Caco-2 (cell line): ENCODE measurements at regions not wholly inside any gene's neighbourhood (a gene's known extent, or its start where the extent isn't known, plus 50 kb on each side); places are given as distances from the start of the nearest gene placed in this dataset.

Experiments
- BruUV-seq: library from RNA; stranded (reverse); fragments of 400-500 nt; replicated peaks from 2 replicates; lab custom pipeline; 2021; lab: Mats Ljungman, UMichigan
- CTCF ChIA-PET: fragments of 300-600 bp; sonication (Branson Sonifier 250); formaldehyde crosslinking; loops from one replicate; lab custom pipeline; 2022; ENCODE audit warnings: antibody characterized with exemption; lab: Charles Lee
- POLR2A ChIA-PET: fragments of 300-600 bp; sonication (Branson Sonifier 250); formaldehyde crosslinking; loops from one replicate; lab custom pipeline; 2022; ENCODE audit warnings: antibody characterized with exemption; lab: Charles Lee
- DNase-seq, 2 experiments: peaks; one replicate each; pipeline versions ENCODE4 v3.0.0 to v3.0.0-alpha.2; 2020 to 2022
- H3K27me3 ChIP-seq: replicated peaks from 2 replicates; pipeline ENCODE4 v1.6.0; 2011; ENCODE audit warnings: low read length; ENCODE audit not compliant: control insufficient read depth, insufficient read depth
- H3K36me3 ChIP-seq: 2 replicates; pipeline ENCODE4 v1.5.1; 2011; ENCODE audit warnings: low read length; ENCODE audit not compliant: control insufficient read depth, insufficient read depth
- H3K4me1 ChIP-seq: fragments of 250-450 bp; sonication (Bioruptor Pico); 2 replicates; pipeline ENCODE4 v1.5.1; 2020; ENCODE audit warnings: mild to moderate bottlenecking
- H3K4me3 ChIP-seq: 2 replicates; pipeline ENCODE4 v1.5.1; 2011; ENCODE audit warnings: low read depth, mild to moderate bottlenecking, control low read depth, low read length
- H3K9me3 ChIP-seq: fragments of 250-450 bp; sonication (Bioruptor Pico); 2 replicates; pipeline ENCODE4 v1.5.1; 2020; ENCODE audit warnings: mild to moderate bottlenecking, moderate library complexity
- H3K27ac Mint-ChIP-seq: one replicate; pipeline ENCODE4 v1.8.0; 2022; ENCODE audit warnings: mixed read lengths; ENCODE audit not compliant: unreplicated experiment
- H3K27me3 Mint-ChIP-seq: one replicate; pipeline ENCODE4 v1.8.0; 2022; ENCODE audit warnings: mixed read lengths; ENCODE audit not compliant: insufficient read depth, unreplicated experiment
- H3K36me3 Mint-ChIP-seq: one replicate; pipeline ENCODE4 v1.8.0; 2022; ENCODE audit warnings: mild to moderate bottlenecking, mixed read lengths; ENCODE audit not compliant: insufficient read depth, unreplicated experiment
- H3K4me1 Mint-ChIP-seq: one replicate; pipeline ENCODE4 v1.8.0; 2022; ENCODE audit warnings: low read depth, mixed read lengths; ENCODE audit not compliant: unreplicated experiment
- H3K4me3 Mint-ChIP-seq: one replicate; pipeline ENCODE4 v1.8.0; 2022; ENCODE audit warnings: mild to moderate bottlenecking, moderate library complexity, mixed read lengths; ENCODE audit not compliant: unreplicated experiment
- H3K9me3 Mint-ChIP-seq: one replicate; pipeline ENCODE4 v1.8.0; 2022; ENCODE audit warnings: mixed read lengths; ENCODE audit not compliant: unreplicated experiment
- intact Hi-C: fragments of 100-400 bp; cut with micrococcal nuclease; formaldehyde crosslinking; loops from one replicate; pipeline ENCODE4 v1.10.0; 2022; ENCODE audit not compliant: unreplicated experiment
- TF ChIP-seq, protein P1 (sequence below), 2 experiments: fragments of 200-600 bp in 1 of 2; IDR thresholded peaks; 1 replicate in 1 of 2; 2 replicates in 1 of 2; pipeline versions ENCODE4 v1.5.1 to v1.8.0; 2011 to 2022; ENCODE audit warnings: antibody characterized with exemption in 1 of 2, control low read depth in 1 of 2, inconsistent platforms in 1 of 2, low read depth in 1 of 2, low read length in 1 of 2, mild to moderate bottlenecking in 1 of 2, moderate library complexity in 1 of 2; ENCODE audit not compliant: insufficient read depth in 1 of 2, severe bottlenecking in 1 of 2, unreplicated experiment in 1 of 2

DNA sequence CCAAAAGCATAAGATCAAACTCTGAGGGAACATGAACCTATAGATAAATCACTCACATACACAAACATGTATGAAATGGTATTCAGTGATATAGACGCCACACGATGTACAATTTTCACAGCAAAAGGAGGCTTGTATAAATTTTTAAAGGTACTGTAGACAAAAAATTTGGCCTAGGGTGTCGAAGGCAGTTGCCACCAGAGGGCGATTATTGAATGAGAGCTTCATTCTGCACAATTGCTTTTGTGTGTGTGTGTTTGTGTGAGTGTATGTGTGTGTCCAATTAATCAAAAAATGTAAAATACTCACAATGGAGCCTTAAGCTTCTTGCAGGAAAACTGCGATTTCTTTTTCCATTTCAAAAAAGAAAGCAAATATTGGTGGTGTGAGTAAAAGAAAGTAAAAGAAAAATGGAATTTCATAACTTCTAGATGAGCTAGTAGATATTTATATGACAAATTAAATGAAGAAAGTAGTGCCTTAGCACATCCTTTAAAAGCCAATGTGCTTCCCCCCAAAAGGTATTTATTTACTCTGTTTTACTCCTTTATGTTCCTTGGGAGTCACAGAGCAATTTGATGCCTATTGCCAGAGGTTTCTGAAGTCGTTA, 800.1 kb downstream of the SATB2 start:
- no peaks in the 10 kb centered on the region for H3K27me3 ChIP-seq
- CTCF ChIA-PET = interaction anchor here (0.6 to 1.2 kb wide), 4 partner anchors 113 to 343 kb away, joined by 3 read pairs; no protein-coding TSS in a partner anchor
- H3K4me3 Mint-ChIP-seq = no peak overlapping the region
- BruUV-seq = no TSS peak
- no peaks in the 10 kb centered on the region for H3K36me3 Mint-ChIP-seq
- H3K27ac Mint-ChIP-seq = no peak overlapping the region
- H3K9me3 Mint-ChIP-seq = no peaks in the 10 kb centered on the region
- H3K4me3 ChIP-seq = no peak overlapping the region
- TF ChIP-seq, protein P1, sequence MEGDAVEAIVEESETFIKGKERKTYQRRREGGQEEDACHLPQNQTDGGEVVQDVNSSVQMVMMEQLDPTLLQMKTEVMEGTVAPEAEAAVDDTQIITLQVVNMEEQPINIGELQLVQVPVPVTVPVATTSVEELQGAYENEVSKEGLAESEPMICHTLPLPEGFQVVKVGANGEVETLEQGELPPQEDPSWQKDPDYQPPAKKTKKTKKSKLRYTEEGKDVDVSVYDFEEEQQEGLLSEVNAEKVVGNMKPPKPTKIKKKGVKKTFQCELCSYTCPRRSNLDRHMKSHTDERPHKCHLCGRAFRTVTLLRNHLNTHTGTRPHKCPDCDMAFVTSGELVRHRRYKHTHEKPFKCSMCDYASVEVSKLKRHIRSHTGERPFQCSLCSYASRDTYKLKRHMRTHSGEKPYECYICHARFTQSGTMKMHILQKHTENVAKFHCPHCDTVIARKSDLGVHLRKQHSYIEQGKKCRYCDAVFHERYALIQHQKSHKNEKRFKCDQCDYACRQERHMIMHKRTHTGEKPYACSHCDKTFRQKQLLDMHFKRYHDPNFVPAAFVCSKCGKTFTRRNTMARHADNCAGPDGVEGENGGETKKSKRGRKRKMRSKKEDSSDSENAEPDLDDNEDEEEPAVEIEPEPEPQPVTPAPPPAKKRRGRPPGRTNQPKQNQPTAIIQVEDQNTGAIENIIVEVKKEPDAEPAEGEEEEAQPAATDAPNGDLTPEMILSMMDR (IDR thresholded peaks at IDR 0.05; ENCODE audit: insufficient read depth in 1 of 2, low read depth in 1 of 2, low read length in 1 of 2, severe bottlenecking in 1 of 2, unreplicated experiment in 1 of 2) = peak; percentile 66 to 79
- no peaks in the 10 kb centered on the region for H3K36me3 ChIP-seq
- no peaks in the 10 kb centered on the region for H3K4me1 Mint-ChIP-seq
- POLR2A ChIA-PET = no interaction called here
- peak in 1 of 2 experiments; percentile 22 for DNase-seq
- no peaks in the 10 kb centered on the region for H3K4me1 ChIP-seq
- no peaks in the 10 kb centered on the region for H3K9me3 ChIP-seq
- H3K27me3 Mint-ChIP-seq = no peaks in the 10 kb centered on the region
- intact Hi-C loops = loop anchor here (1.0 to 5.0 kb wide), 2 partner anchors 345 to 828 kb away; no protein-coding TSS in a partner anchor

DNA sequence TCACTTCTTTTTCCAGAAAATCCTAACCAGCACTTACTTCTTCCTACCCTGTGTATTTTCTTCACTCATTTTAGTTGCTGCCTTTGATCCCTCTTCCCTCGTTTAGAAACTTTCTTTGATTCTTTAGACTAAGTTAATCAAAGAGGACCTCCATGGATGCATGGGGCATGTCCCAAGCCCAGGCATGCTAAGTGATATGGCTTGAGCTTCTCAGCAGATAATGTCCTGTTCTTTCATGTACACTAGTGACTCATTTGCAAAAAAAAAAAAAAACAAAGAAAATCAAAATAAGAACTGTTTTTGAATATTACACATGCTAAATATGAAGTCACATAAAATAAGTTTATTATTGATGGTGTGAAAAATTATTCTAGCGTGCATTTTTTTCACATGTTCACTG, 800.9 kb downstream of the SATB2 start:
- H3K27ac Mint-ChIP-seq = no peak overlapping the region
- no peaks in the 10 kb centered on the region for H3K27me3 ChIP-seq
- H3K36me3 ChIP-seq = no peaks in the 10 kb centered on the region
- no peak overlapping the region for H3K4me3 ChIP-seq
- no peak overlapping the region for H3K4me3 Mint-ChIP-seq
- H3K9me3 ChIP-seq = no peaks in the 10 kb centered on the region
- BruUV-seq = no TSS peak
- H3K36me3 Mint-ChIP-seq = no peaks in the 10 kb centered on the region
- peaks cover 2% of the 10 kb centered on the region for H3K27me3 Mint-ChIP-seq
- no peaks in the 10 kb centered on the region for H3K4me1 Mint-ChIP-seq
- no peaks in the 10 kb centered on the region for H3K9me3 Mint-ChIP-seq
- ChIA-PET POLR2A (no interaction called here), CTCF (interaction anchor here (1.0 to 1.2 kb wide), 2 partner anchors 282 to 342 kb away, joined by 3 read pairs; no protein-coding TSS in a partner anchor)
- H3K4me1 ChIP-seq = no peaks in the 10 kb centered on the region
- TF ChIP-seq, protein P1 (IDR thresholded peaks at IDR 0.05; ENCODE audit: insufficient read depth in 1 of 2, low read depth in 1 of 2, low read length in 1 of 2, severe bottlenecking in 1 of 2, unreplicated experiment in 1 of 2) = no peak
- DNase-seq = no peak
- intact Hi-C loops = loop anchor here (1.0 to 5.0 kb wide), 2 partner anchors 345 to 828 kb away; no protein-coding TSS in a partner anchor

DNA sequence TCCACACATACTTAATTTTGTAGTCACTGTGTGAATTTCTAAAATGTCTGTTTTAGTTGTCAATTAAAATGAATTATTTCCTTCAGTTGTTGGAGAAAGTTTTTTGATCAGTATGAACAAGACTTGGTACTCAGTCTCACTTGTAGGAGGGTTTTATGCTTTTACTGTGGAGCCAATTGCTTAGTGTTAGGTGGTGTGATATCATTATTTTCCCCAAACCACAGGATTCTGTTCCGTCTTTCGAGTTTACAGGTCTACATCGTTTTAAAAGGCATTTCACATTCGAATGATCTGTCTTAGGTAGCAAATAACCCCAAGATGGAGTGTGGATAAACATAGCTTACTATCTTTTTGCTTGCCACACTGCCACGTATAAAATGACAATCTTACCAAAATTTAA, 803.1 kb downstream of the SATB2 start:
- Mint-ChIP-seq H3K9me3 (no peaks in the 10 kb centered on the region), H3K27ac (no peak overlapping the region), H3K27me3 (peaks cover 2% of the 10 kb centered on the region), H3K4me3 (no peak overlapping the region), H3K36me3 (no peaks in the 10 kb centered on the region), H3K4me1 (no peaks in the 10 kb centered on the region)
- no TSS peak for BruUV-seq
- ChIA-PET CTCF (no interaction called here), POLR2A (no interaction called here)
- Histone ChIP-seq H3K9me3 (no peaks in the 10 kb centered on the region), H3K4me1 (no peaks in the 10 kb centered on the region), H3K36me3 (no peaks in the 10 kb centered on the region), H3K27me3 (no peaks in the 10 kb centered on the region), H3K4me3 (no peak overlapping the region)
- intact Hi-C loops = loop anchor here (5.0 kb wide), 1 partner anchor 342 kb away; no protein-coding TSS in a partner anchor
- TF ChIP-seq, protein P1 (IDR thresholded peaks at IDR 0.05; ENCODE audit: insufficient read depth in 1 of 2, low read depth in 1 of 2, low read length in 1 of 2, severe bottlenecking in 1 of 2, unreplicated experiment in 1 of 2) = no peak
- DNase-seq = no peak
